NT2/D1 (cell line): ENCODE measurements at regions not wholly inside any gene's neighbourhood (a gene's known extent, or its start where the extent isn't known, plus 50 kb on each side); places are given as distances from the start of the nearest gene placed in this dataset.

Source experiments
- SUZ12 ChIP-seq: IDR thresholded peaks from 2 replicates; pipeline ENCODE4 v1.6.1; 2011; ENCODE audit not compliant: insufficient read length, insufficient read depth; ENCODE audit errors: extremely low read depth
- YY1 ChIP-seq: IDR thresholded peaks from 2 replicates; pipeline ENCODE4 v1.6.1; 2011; ENCODE audit not compliant: insufficient read length, insufficient read depth
- ZNF274 ChIP-seq: IDR thresholded peaks from 2 replicates; pipeline ENCODE4 v1.6.1; 2011; ENCODE audit warnings: mild to moderate bottlenecking, low read depth, low read length

GRCh38 chr15:66886686-66887273 lies 178.6 kb upstream of the SMAD3 start:
- no peak for TF ChIP-seq ZNF274
- no peak for TF ChIP-seq SUZ12
- no peak for TF ChIP-seq YY1
